Neuronal stem cell (in vitro differentiated cells): ENCODE measurements at regions not wholly inside any gene's neighbourhood (a gene's known extent, or its start where the extent isn't known, plus 50 kb on each side); places are given as distances from the start of the nearest gene placed in this dataset.
A peak's percentile ranks its signal among the peaks of the same experiment; 100 is the strongest.

Experiments
- DNase-seq: peaks from one replicate; pipeline ENCODE4 v3.0.0-alpha.2; 2013; ENCODE audit warnings: low spot score
- H2AFZ ChIP-seq: one replicate; pipeline ENCODE4 v1.6.1; 2013; ENCODE audit warnings: mild to moderate bottlenecking, low read length, inconsistent platforms
- H2AK5ac ChIP-seq: 2 replicates; pipeline ENCODE4 v1.6.1; 2013; ENCODE audit warnings: low read depth, mild to moderate bottlenecking, inconsistent platforms, low read length, moderate library complexity, mixed read lengths
- H2BK120ac ChIP-seq: 2 replicates; pipeline ENCODE4 v1.6.1; 2013; ENCODE audit warnings: low read depth, mild to moderate bottlenecking, inconsistent platforms, low read length, moderate library complexity, mixed read lengths
- H2BK12ac ChIP-seq: one replicate; pipeline ENCODE4 v1.6.1; 2013; ENCODE audit warnings: low read length, inconsistent platforms
- H2BK15ac ChIP-seq: 2 replicates; pipeline ENCODE4 v1.6.1; 2013; ENCODE audit warnings: mild to moderate bottlenecking, low read length, inconsistent platforms, mixed read lengths
- H2BK5ac ChIP-seq: one replicate; pipeline ENCODE4 v1.6.1; 2013; ENCODE audit warnings: inconsistent platforms, mild to moderate bottlenecking, low read length, moderate library complexity
- H3K14ac ChIP-seq: one replicate; pipeline ENCODE4 v1.6.1; 2013; ENCODE audit warnings: low read length, inconsistent platforms
- H3K18ac ChIP-seq: 2 replicates; pipeline ENCODE4 v1.6.1; 2013; ENCODE audit warnings: low read length, inconsistent platforms
- H3K23ac ChIP-seq: 2 replicates; pipeline ENCODE4 v1.6.1; 2013; ENCODE audit warnings: low read depth, mild to moderate bottlenecking, mixed read lengths, low read length, inconsistent platforms; ENCODE audit not compliant: poor library complexity
- H3K27ac ChIP-seq: replicated peaks from 3 replicates; pipeline ENCODE4 v1.5.1; 2013; ENCODE audit warnings: low read length, inconsistent platforms
- H3K27me3 ChIP-seq, 3 experiments: 2 replicates each; pipeline ENCODE4 v1.6.1; 2013; ENCODE audit warnings: low read length in 3 of 3, mild to moderate bottlenecking in 2 of 3, inconsistent platforms in 1 of 3, low read depth in 1 of 3, mixed read lengths in 1 of 3, moderate library complexity in 1 of 3; ENCODE audit not compliant: control insufficient read depth in 3 of 3, insufficient read depth in 3 of 3
- H3K36me3 ChIP-seq, 2 donors: replicated peaks in 1 of 2; 2 replicates each; pipeline ENCODE4 v1.6.1; 2013; ENCODE audit warnings: low read length in 2 of 2; ENCODE audit not compliant: control insufficient read depth in 2 of 2, insufficient read depth in 2 of 2
- H3K4ac ChIP-seq: 2 replicates; pipeline ENCODE4 v1.6.1; 2013; ENCODE audit warnings: inconsistent platforms, mild to moderate bottlenecking, low read length, moderate library complexity
- H3K4me1 ChIP-seq, 2 donors: 1 replicate in 1 of 2; 2 replicates in 1 of 2; pipeline ENCODE4 v1.6.1; 2013; ENCODE audit warnings: low read length in 2 of 2, low read depth in 1 of 2; ENCODE audit not compliant: control insufficient read depth in 2 of 2, insufficient read depth in 1 of 2
- H3K4me2 ChIP-seq: one replicate; pipeline ENCODE4 v1.6.1; 2013; ENCODE audit warnings: mild to moderate bottlenecking, low read length, inconsistent platforms; ENCODE audit not compliant: insufficient read depth, poor library complexity, severe bottlenecking
- H3K4me3 ChIP-seq, 2 donors: 2 replicates each; pipeline ENCODE4 v1.5.1; 2013; ENCODE audit warnings: low read length in 2 of 2, mild to moderate bottlenecking in 2 of 2, inconsistent platforms in 1 of 2, moderate library complexity in 1 of 2
- H3K79me1 ChIP-seq: one replicate; pipeline ENCODE4 v1.6.1; 2013; ENCODE audit warnings: low read depth, mild to moderate bottlenecking, inconsistent platforms, low read length, moderate library complexity
- H3K9ac ChIP-seq: one replicate; pipeline ENCODE4 v1.6.1; 2013; ENCODE audit warnings: mild to moderate bottlenecking, low read depth, low read length, inconsistent platforms; ENCODE audit not compliant: poor library complexity
- H3K9me3 ChIP-seq, 2 donors: replicated peaks in 1 of 2; 2 replicates each; pipeline versions ENCODE3 to v1.6.1; 2013; ENCODE audit warnings: low read length in 2 of 2, mild to moderate bottlenecking in 2 of 2, inconsistent platforms in 1 of 2, low read depth in 1 of 2, mixed read lengths in 1 of 2, moderate library complexity in 1 of 2; ENCODE audit not compliant: control insufficient read depth in 2 of 2, insufficient read depth in 1 of 2
- H4K8ac ChIP-seq: one replicate; pipeline ENCODE4 v1.6.1; 2013; ENCODE audit warnings: low read depth, mild to moderate bottlenecking, inconsistent platforms, low read length, moderate library complexity
- H4K91ac ChIP-seq: one replicate; pipeline ENCODE4 v1.6.1; 2013; ENCODE audit warnings: low read length, low read depth, mild to moderate bottlenecking, inconsistent platforms; ENCODE audit not compliant: poor library complexity
- WGBS, 2 donors: extraction: QIAGEN DNeasy Blood & Tissue Kit; methylation state at CpG; one replicate each; pipeline ENCODE4 v1.1.7; 2013; ENCODE audit warnings: missing lambda C conversion rate in 2 of 2, mixed read lengths in 1 of 2; ENCODE audit not compliant: insufficient read length in 2 of 2, insufficient replicate concordance in 1 of 2; ENCODE audit errors: extremely low coverage in 2 of 2; 5-methylcytosine and 5-hydroxymethylcytosine counted together

GRCh38 chr5:3715062-3715461, 119.4 kb downstream of the IRX1 start:
- no peak overlapping the region for H3K18ac ChIP-seq
- no peak overlapping the region for H2BK120ac ChIP-seq
- no peak overlapping the region for H2BK15ac ChIP-seq
- no peak overlapping the region for H2AFZ ChIP-seq
- H3K9me3 ChIP-seq = no peaks in the 10 kb centered on the region
- H3K4me1 ChIP-seq = peaks cover under 1% of the 10 kb centered on the region in 2 donors
- no peak overlapping the region for H2BK5ac ChIP-seq
- no peak for DNase-seq
- WGBS, 2 donors = no CpG with 5 or more reads among the region's 9 CpGs
- H2BK12ac ChIP-seq = no peak overlapping the region
- no peaks in the 10 kb centered on the region for H3K79me1 ChIP-seq
- H4K8ac ChIP-seq = no peak overlapping the region
- H3K27me3 ChIP-seq = peaks cover 0 to 4% (median 0%) of the 10 kb centered on the region in 3 experiments
- no peak overlapping the region for H3K14ac ChIP-seq
- H3K9ac ChIP-seq = no peak overlapping the region
- H3K36me3 ChIP-seq = no peaks in the 10 kb centered on the region
- H3K4ac ChIP-seq = no peak overlapping the region
- no peak overlapping the region for H4K91ac ChIP-seq
- no peak overlapping the region for H3K23ac ChIP-seq
- no peak overlapping the region for H3K4me3 ChIP-seq
- H3K4me2 ChIP-seq = no peak overlapping the region
- no peak overlapping the region for H3K27ac ChIP-seq
- no peak overlapping the region for H2AK5ac ChIP-seq

GRCh38 chr5:3729631-3730030, 134.0 kb downstream of the IRX1 start:
- no peak overlapping the region for H3K23ac ChIP-seq
- no peak overlapping the region for H2AFZ ChIP-seq
- no peak overlapping the region for H2BK12ac ChIP-seq
- no peaks in the 10 kb centered on the region for H3K27me3 ChIP-seq
- H3K79me1 ChIP-seq = peaks cover 2% of the 10 kb centered on the region
- H3K9ac ChIP-seq = no peak overlapping the region
- DNase-seq = no peak
- no peak overlapping the region for H2BK15ac ChIP-seq
- H3K4ac ChIP-seq = no peak overlapping the region
- H4K91ac ChIP-seq = no peak overlapping the region
- no peak overlapping the region for H2BK120ac ChIP-seq
- no peak overlapping the region for H3K4me2 ChIP-seq
- no peak overlapping the region for H3K18ac ChIP-seq
- no peaks in the 10 kb centered on the region for H3K9me3 ChIP-seq
- no peak overlapping the region for H2BK5ac ChIP-seq
- WGBS, 2 donors = no CpG with 5 or more reads among the region's 8 CpGs
- H4K8ac ChIP-seq = no peak overlapping the region
- no peaks in the 10 kb centered on the region for H3K4me1 ChIP-seq
- no peak overlapping the region for H2AK5ac ChIP-seq
- no peak overlapping the region for H3K27ac ChIP-seq
- no peak overlapping the region for H3K14ac ChIP-seq
- no peaks in the 10 kb centered on the region for H3K36me3 ChIP-seq
- H3K4me3 ChIP-seq = no peak overlapping the region

- Histone ChIP-seq H3K36me3 (no peaks in the 10 kb centered on the region), H2BK120ac (no peak overlapping the region), H2AFZ (no peak overlapping the region), H3K9me3 (no peaks in the 10 kb centered on the region), H3K4ac (no peak overlapping the region), H3K18ac (no peak overlapping the region), H4K8ac (no peak overlapping the region), H3K9ac (no peak overlapping the region), H2BK5ac (no peak overlapping the region), H3K4me3 (no peak overlapping the region), H3K14ac (no peak overlapping the region), H3K4me2 (no peak overlapping the region), H3K27ac (no peak overlapping the region), H2BK15ac (no peak overlapping the region), H2AK5ac (no peak overlapping the region), H3K27me3 (no peaks in the 10 kb centered on the region), H3K23ac (no peak overlapping the region), H3K79me1 (no peaks in the 10 kb centered on the region), H3K4me1 (peaks cover 4 to 5% of the 10 kb centered on the region in 2 donors), H4K91ac (no peak overlapping the region), H2BK12ac (no peak overlapping the region)
- no peak for DNase-seq
- no CpG with 5 or more reads among the region's 6 CpGs for WGBS, 2 donors
Observed at GRCh38 chr5:3734632-3735031, 139.0 kb downstream of the IRX1 start.

- Histone ChIP-seq H3K9ac (no peak overlapping the region), H4K8ac (no peak overlapping the region), H3K36me3 (no peaks in the 10 kb centered on the region), H2BK15ac (no peak overlapping the region), H3K4me3 (no peak overlapping the region), H3K9me3 (no peaks in the 10 kb centered on the region), H3K4me1 (peaks cover 4 to 5% of the 10 kb centered on the region in 2 donors), H3K14ac (no peak overlapping the region), H3K27me3 (no peaks in the 10 kb centered on the region), H3K4ac (no peak overlapping the region), H2AFZ (peak overlapping the region; percentile 77), H2BK12ac (no peak overlapping the region), H2BK5ac (no peak overlapping the region), H4K91ac (no peak overlapping the region), H3K4me2 (no peak overlapping the region), H3K23ac (no peak overlapping the region), H2BK120ac (no peak overlapping the region), H2AK5ac (no peak overlapping the region), H3K18ac (no peak overlapping the region), H3K27ac (no peak overlapping the region), H3K79me1 (no peaks in the 10 kb centered on the region)
- DNase-seq = no peak
- no CpG with 5 or more reads among the region's 16 CpGs for WGBS, 2 donors
Observed at GRCh38 chr5:3736466-3736865, 140.8 kb downstream of the IRX1 start.
